ENCODE measurements at regions not wholly inside any gene's neighbourhood (a gene's known extent, or its start where the extent isn't known, plus 50 kb on each side); places are given as distances from the start of the nearest gene placed in this dataset.
"Not testable (repeated sequence)": the region's sequence is repeated elsewhere in the genome, so short reads cannot be mapped to it uniquely, and the experiment has no call there.

DNA sequence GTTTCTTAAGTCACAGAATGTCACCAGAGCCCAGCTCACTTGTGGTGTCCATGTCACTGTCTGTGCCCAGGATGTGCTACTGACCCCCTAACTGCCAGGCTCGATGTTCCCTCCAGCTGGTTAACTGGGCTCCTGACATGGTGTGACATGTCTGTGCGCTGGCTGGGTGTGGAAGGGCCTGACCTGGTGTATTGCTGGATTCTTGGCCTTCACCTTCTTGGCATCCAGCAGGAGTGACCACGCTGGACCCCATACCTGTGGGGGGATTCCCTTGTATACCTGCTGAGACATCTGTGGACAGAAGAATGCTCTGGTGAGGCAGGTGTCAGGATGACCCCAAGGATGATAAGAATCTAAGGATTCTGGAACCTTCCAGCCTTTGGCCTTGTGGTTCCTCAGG lies 1690.1 kb downstream of the TP53TG3F start:
- H3K27ac ChIP-seq: no peak overlapping the region
- TF ChIP-seq, protein P1, sequence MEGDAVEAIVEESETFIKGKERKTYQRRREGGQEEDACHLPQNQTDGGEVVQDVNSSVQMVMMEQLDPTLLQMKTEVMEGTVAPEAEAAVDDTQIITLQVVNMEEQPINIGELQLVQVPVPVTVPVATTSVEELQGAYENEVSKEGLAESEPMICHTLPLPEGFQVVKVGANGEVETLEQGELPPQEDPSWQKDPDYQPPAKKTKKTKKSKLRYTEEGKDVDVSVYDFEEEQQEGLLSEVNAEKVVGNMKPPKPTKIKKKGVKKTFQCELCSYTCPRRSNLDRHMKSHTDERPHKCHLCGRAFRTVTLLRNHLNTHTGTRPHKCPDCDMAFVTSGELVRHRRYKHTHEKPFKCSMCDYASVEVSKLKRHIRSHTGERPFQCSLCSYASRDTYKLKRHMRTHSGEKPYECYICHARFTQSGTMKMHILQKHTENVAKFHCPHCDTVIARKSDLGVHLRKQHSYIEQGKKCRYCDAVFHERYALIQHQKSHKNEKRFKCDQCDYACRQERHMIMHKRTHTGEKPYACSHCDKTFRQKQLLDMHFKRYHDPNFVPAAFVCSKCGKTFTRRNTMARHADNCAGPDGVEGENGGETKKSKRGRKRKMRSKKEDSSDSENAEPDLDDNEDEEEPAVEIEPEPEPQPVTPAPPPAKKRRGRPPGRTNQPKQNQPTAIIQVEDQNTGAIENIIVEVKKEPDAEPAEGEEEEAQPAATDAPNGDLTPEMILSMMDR (IDR thresholded peaks at IDR 0.05): no peak
- no peak for TF ChIP-seq ZFX (IDR thresholded peaks at IDR 0.05; ENCODE audit: borderline replicate concordance)

DNA sequence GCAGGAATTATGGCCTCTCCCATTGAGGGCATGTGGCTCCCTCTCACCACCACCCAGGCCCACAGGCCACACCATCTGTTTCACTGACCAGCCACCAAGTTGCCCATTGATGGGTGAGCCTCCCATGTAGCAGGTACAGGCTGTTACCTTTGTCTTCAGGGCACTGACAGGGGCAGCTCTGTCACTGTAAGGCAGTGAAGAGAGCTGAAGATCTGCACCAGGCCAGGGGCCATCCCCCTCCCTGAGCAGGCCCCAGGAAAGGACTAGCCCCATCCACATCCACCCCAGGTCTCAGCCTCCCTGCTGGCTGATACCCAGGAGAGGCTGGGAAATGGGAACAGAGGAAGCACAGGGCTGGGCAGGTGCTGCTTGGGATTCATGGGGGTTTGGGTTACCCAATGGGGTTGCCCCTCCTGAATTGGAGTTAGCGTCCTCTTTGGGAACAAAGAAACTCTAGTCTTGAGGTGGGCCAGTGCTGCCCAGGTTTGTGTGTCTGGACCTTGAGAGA lies 1691.4 kb downstream of the TP53TG3F start:
- no peak overlapping the region for H3K27ac ChIP-seq
- TF ChIP-seq ZFX (IDR thresholded peaks at IDR 0.05; ENCODE audit: borderline replicate concordance): no peak
- TF ChIP-seq, protein P1 (IDR thresholded peaks at IDR 0.05): no peak

DNA sequence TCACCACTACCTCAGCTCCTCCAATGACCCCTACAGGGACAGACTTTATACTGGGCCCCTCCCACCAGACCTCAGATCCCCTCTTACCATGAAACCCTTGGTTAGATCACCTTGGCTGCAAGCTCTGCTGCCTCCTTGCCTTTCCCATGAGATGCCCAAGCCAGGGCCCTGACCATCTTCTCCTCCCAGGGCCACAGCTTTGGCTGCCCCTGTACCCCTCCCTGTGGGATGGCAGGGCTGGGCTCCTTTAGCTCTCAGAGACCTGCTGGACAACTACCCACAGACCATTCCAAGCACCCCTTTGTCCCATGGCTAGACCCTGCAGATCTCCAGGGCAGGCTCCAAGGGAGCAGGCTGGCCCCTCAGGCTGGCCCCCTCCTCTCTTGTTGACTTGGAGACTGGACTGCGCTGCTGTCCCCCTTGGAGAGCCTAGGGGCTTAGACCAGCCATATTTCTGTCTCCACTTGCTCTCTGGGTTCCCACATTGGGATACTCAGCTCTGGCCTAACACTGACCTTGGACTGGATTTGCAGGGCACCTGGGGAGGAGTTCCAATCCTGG lies 1692.7 kb downstream of the TP53TG3F start:
- no peak overlapping the region for H3K27ac ChIP-seq
- TF ChIP-seq ZFX (IDR thresholded peaks at IDR 0.05; ENCODE audit: borderline replicate concordance): no peak
- TF ChIP-seq, protein P1 (IDR thresholded peaks at IDR 0.05): no peak

DNA sequence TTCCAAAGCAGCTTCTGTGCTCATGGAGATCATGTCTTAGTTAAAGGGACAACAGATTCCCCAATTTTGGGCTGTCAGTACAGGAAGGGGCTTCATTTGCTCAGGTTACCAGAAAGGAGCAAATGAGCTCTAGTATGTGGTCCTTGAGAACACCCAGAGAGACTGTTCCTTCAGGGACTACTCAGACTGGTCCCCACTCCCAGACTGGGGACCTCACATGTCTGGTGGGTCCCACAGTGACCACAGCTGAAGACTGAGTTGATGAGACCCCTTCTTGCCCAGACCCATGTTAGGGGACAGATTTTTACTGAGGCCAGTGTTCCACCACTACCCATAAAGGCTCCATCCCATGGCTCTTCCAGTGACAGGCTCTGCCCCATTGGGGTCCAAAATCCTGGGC lies 1695.2 kb downstream of the TP53TG3F start:
- H3K27ac ChIP-seq: no peak overlapping the region
- TF ChIP-seq ZFX (IDR thresholded peaks at IDR 0.05; ENCODE audit: borderline replicate concordance): no peak
- TF ChIP-seq, protein P1 (IDR thresholded peaks at IDR 0.05): no peak

DNA sequence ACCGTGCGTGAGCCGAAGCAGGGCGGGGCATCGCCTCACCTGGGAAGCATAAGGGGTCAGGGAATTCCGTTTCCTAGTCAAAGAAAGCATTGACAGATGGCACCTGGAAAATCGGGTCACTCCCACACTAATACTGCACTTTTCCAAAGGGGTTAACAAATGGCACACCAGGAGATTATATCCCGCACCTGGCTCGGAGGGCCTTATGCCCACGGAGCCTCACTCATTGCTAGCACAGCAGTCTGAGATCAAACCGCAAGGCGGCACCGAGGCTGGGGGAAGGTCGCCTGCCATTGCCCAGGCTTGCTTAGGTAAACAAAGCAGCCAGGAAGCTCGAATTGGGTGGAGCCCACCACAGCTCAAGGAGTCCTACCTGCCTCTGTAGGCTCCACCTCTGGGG lies 1698.1 kb downstream of the TP53TG3F start:
- H3K27ac ChIP-seq: not testable (repeated sequence)

DNA sequence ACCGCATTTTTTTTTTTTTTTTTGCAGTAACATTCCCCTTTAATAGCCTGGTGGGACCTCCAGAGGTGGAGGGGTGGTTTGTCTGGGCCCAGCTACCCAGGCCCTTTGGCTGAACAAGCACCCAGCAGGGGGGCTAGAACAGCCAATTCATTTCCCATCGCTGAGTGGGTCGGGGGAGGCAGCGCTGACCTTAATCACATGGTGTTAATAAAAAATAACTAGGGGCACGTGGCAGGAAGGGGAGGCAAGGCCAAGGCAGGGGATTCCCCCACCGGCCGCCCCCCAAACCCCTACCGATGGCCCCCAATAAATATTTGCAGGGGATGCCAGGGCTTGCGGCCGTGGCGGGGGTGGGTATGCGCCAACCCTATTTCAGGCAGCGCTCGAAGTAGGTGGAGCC lies 1709.9 kb downstream of the TP53TG3F start:
- not testable (repeated sequence) for H3K27ac ChIP-seq

DNA sequence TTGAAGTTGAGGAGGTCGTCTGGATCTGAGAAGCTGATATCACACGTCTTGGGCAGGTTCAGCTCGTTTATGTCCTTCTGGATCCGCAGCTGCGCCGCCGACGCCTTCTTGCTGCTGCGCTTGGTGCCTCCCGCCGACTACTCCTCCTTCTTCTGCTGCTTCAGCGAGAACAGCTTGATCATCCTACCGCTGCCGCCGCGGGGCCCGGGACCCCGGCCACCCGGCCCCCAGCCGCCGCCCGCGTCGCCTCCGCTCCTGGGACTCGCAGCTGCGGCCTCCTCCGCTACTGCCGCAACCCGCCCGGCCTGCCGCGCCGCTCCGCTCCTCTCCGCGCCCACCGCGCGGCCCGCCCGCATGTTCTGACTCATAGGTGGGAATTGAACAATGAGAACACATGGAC lies 1710.6 kb downstream of the TP53TG3F start:
- H3K27ac ChIP-seq: not testable (repeated sequence)

DNA sequence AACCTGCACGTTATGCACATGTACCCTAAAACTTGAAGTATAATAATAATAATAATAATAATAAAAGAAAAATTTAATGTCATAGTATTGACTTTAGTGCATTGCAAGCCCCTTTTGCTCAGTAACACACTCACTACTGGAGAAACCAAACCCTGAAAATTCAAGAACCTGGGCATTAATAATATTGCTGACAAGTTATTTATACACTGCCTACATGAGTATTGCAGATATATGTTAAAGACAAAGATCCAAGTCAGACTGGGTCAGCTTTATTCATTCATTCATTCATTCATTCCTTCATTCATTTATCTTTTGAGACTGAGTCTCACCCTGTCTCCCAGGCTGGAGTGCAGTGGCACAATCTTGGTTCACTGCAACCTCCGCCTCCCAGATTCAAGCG lies 1711.2 kb downstream of the TP53TG3F start:
- H3K27ac ChIP-seq: no peak overlapping the region
- no peak for TF ChIP-seq ZFX (IDR thresholded peaks at IDR 0.05; ENCODE audit: borderline replicate concordance)
- TF ChIP-seq, protein P1 (IDR thresholded peaks at IDR 0.05): no peak

DNA sequence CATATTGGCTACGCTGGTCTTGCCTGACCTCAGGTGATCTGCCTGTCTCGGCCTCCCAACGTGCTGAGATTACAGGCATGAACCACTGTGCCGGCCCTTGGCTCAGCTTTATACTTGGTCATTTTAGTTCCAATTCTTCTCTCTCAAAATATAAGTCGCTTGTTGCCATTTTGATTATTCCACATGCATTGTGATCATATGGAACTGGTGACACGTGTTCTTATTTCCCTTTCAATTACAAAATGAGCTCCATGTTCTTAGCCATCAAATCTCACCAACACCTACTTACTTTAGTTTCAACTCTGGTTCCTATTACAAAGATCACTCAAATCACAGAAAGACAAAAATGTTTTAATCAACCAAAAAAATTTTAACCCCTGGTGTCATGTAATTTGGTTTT lies 1711.7 kb downstream of the TP53TG3F start:
- no peak for TF ChIP-seq ZFX (IDR thresholded peaks at IDR 0.05; ENCODE audit: borderline replicate concordance)
- TF ChIP-seq, protein P1 (IDR thresholded peaks at IDR 0.05): no peak
- no peak overlapping the region for H3K27ac ChIP-seq
